Liver (tissue), 8 donors: ENCODE measurements at regions not wholly inside any gene's neighbourhood (a gene's known extent, or its start where the extent isn't known, plus 50 kb on each side); places are given as distances from the start of the nearest gene placed in this dataset.

Source experiments
- DNase-seq: peaks from one replicate; pipeline ENCODE4 v3.0.0-alpha.2; 2017; ENCODE audit warnings: low spot score
- H3K27ac ChIP-seq, 2 donors: one replicate each; pipeline ENCODE4 v1.7.0; 2013; ENCODE audit warnings: inconsistent platforms in 2 of 2, low read length in 2 of 2, control low read depth in 1 of 2, low read depth in 1 of 2, mild to moderate bottlenecking in 1 of 2
- H3K27me3 ChIP-seq, 4 donors: one replicate each; pipeline versions ENCODE4 v1.6.1 to v1.7.0; 2013; ENCODE audit warnings: low read length in 3 of 4, inconsistent platforms in 1 of 4, mild to moderate bottlenecking in 1 of 4, moderate library complexity in 1 of 4; ENCODE audit not compliant: control insufficient read depth in 4 of 4, insufficient read depth in 4 of 4
- H3K36me3 ChIP-seq, 4 donors: one replicate each; pipeline versions ENCODE4 v1.6.1 to v1.7.0; 2013; ENCODE audit warnings: low read length in 3 of 4, mild to moderate bottlenecking in 3 of 4, low read depth in 1 of 4, moderate library complexity in 1 of 4; ENCODE audit not compliant: control insufficient read depth in 4 of 4, insufficient read depth in 3 of 4
- H3K4me1 ChIP-seq, 4 donors: one replicate each; pipeline versions ENCODE4 v1.6.1 to v1.7.0; 2013; ENCODE audit warnings: low read length in 3 of 4, mild to moderate bottlenecking in 3 of 4, moderate library complexity in 1 of 4; ENCODE audit not compliant: control insufficient read depth in 4 of 4, insufficient read depth in 4 of 4
- H3K4me3 ChIP-seq, 3 donors: one replicate each; pipeline versions ENCODE4 v1.6.1 to v1.7.0; 2013; ENCODE audit warnings: low read length in 3 of 3, control low read depth in 1 of 3, low read depth in 1 of 3, mild to moderate bottlenecking in 1 of 3
- H3K9ac ChIP-seq, 2 donors: one replicate each; pipeline ENCODE4 v1.7.0; 2013; ENCODE audit warnings: low read length in 2 of 2, mild to moderate bottlenecking in 2 of 2, moderate library complexity in 2 of 2, control low read depth in 1 of 2, low read depth in 1 of 2
- H3K9me3 ChIP-seq, 4 donors: one replicate each; pipeline versions ENCODE4 v1.6.1 to v1.7.0; 2013; ENCODE audit warnings: low read length in 3 of 4; ENCODE audit not compliant: control insufficient read depth in 4 of 4
- ATF3 ChIP-seq: IDR thresholded peaks from 2 replicates; pipeline ENCODE4 v1.6.1; 2016; ENCODE audit warnings: antibody characterized with exemption
- CTCF ChIP-seq: fragments of 150-350 bp; IDR thresholded peaks from 2 replicates; pipeline ENCODE4 v1.5.1; 2017; ENCODE audit warnings: improper control_type of control experiment, low read depth, low read length; ENCODE audit not compliant: missing input control
- EGR1 ChIP-seq, 2 donors: IDR thresholded peaks; 2 replicates each; pipeline ENCODE4 v1.6.1; 2016 to 2018; ENCODE audit warnings: antibody characterized with exemption in 2 of 2, low read depth in 2 of 2
- FOXA1 ChIP-seq: IDR thresholded peaks from 2 replicates; pipeline ENCODE4 v1.6.1; 2016; ENCODE audit warnings: antibody characterized with exemption
- FOXA2 ChIP-seq: IDR thresholded peaks from 2 replicates; pipeline ENCODE4 v1.6.1; 2016; ENCODE audit warnings: antibody characterized with exemption
- GABPA ChIP-seq, 2 donors: IDR thresholded peaks in 1 of 2; conservative IDR thresholded peaks in 1 of 2; 2 replicates each; pipeline ENCODE4 v1.6.1; 2016; ENCODE audit warnings: antibody characterized with exemption in 2 of 2, mild to moderate bottlenecking in 1 of 2, moderate library complexity in 1 of 2
- HNF4A ChIP-seq, 2 donors: conservative IDR thresholded peaks; 2 replicates each; pipeline ENCODE4 v1.6.1; 2016; ENCODE audit warnings: antibody characterized with exemption in 2 of 2, mild to moderate bottlenecking in 2 of 2
- HNF4G ChIP-seq: IDR thresholded peaks from 2 replicates; pipeline ENCODE4 v1.6.1; 2016; ENCODE audit warnings: antibody characterized with exemption
- JUND ChIP-seq, 2 donors: IDR thresholded peaks; 2 replicates each; pipeline ENCODE4 v1.6.1; 2016; ENCODE audit warnings: antibody characterized with exemption in 2 of 2
- MAX ChIP-seq: IDR thresholded peaks from 2 replicates; pipeline ENCODE4 v1.6.1; 2016; ENCODE audit warnings: antibody characterized with exemption
- NR2F2 ChIP-seq: IDR thresholded peaks from 2 replicates; pipeline ENCODE4 v1.6.1; 2016; ENCODE audit warnings: antibody characterized with exemption
- RAD21 ChIP-seq, 2 donors: IDR thresholded peaks; 2 replicates each; pipeline ENCODE4 v1.6.1; 2016; ENCODE audit warnings: antibody characterized with exemption in 2 of 2, mild to moderate bottlenecking in 2 of 2
- REST ChIP-seq: IDR thresholded peaks from 2 replicates; pipeline ENCODE4 v1.6.1; 2016; ENCODE audit warnings: antibody characterized with exemption, mild to moderate bottlenecking
- SP1 ChIP-seq: IDR thresholded peaks from 2 replicates; pipeline ENCODE4 v1.6.1; 2018; ENCODE audit warnings: antibody characterized with exemption, mild to moderate bottlenecking
- TAF1 ChIP-seq: conservative IDR thresholded peaks from 2 replicates; pipeline ENCODE4 v1.6.1; 2016; ENCODE audit warnings: antibody characterized with exemption, mild to moderate bottlenecking
- YY1 ChIP-seq: IDR thresholded peaks from 2 replicates; pipeline ENCODE4 v1.6.1; 2016; ENCODE audit warnings: antibody characterized with exemption, mild to moderate bottlenecking
- ZBTB33 ChIP-seq: IDR thresholded peaks from 2 replicates; pipeline ENCODE4 v1.6.1; 2016; ENCODE audit warnings: antibody characterized with exemption
- WGBS: extraction: QIAGEN DNeasy Blood & Tissue Kit; methylation state at CpG from one replicate; pipeline ENCODE4 v1.1.7; 2013; 5-methylcytosine and 5-hydroxymethylcytosine counted together
- donor health status: healthy.
- donor health status: healthy.
- donor health status: healthy.
- donor health status: healthy.
- donor health status: healthy.

GRCh38 chr2:180219491-180219890 lies 212.4 kb upstream of the CWC22 start:
- 80% methylated on average over 1 of the region's 1 CpG for WGBS
- no peaks in the 10 kb centered on the region for H3K9me3 ChIP-seq
- no peak overlapping the region for H3K9ac ChIP-seq
- no peaks in the 10 kb centered on the region for H3K27me3 ChIP-seq
- no peaks in the 10 kb centered on the region for H3K36me3 ChIP-seq
- TF ChIP-seq TAF1 (no peak), ZBTB33 (no peak), FOXA2 (no peak), HNF4G (no peak), YY1 (no peak), REST (no peak), NR2F2 (no peak), CTCF (no peak), FOXA1 (no peak), GABPA (IDR thresholded peaks at IDR 0.05 in 1 of 2, conservative IDR thresholded peaks at IDR 0.05 in 1 of 2) (no peak), JUND (IDR thresholded peaks at IDR 0.05) (no peak)
- no peak overlapping the region for H3K4me3 ChIP-seq
- DNase-seq, result no peak
- H3K27ac ChIP-seq, result no peak overlapping the region
- no peaks in the 10 kb centered on the region for H3K4me1 ChIP-seq

GRCh38 chr2:180208841-180209240 lies 201.7 kb upstream of the CWC22 start:
- Histone ChIP-seq H3K4me1 (no peaks in the 10 kb centered on the region), H3K9me3 (no peaks in the 10 kb centered on the region), H3K9ac (no peak overlapping the region), H3K4me3 (no peak overlapping the region), H3K27me3 (peaks cover 0 to 3% (median 0%) of the 10 kb centered on the region in 4 donors), H3K27ac (no peak overlapping the region), H3K36me3 (no peaks in the 10 kb centered on the region)
- TF ChIP-seq MAX (no peak), CTCF (no peak), HNF4A (conservative IDR thresholded peaks at IDR 0.05) (no peak), NR2F2 (no peak), RAD21 (IDR thresholded peaks at IDR 0.05) (no peak), SP1 (no peak), ATF3 (no peak), EGR1 (IDR thresholded peaks at IDR 0.05; ENCODE audit: low read depth in 2 of 2) (no peak), FOXA2 (no peak), FOXA1 (no peak), GABPA (IDR thresholded peaks at IDR 0.05 in 1 of 2, conservative IDR thresholded peaks at IDR 0.05 in 1 of 2) (no peak)
- no peak for DNase-seq
- 53% methylated on average over 2 of the region's 2 CpGs for WGBS
